GM23248 (cell line): ENCODE measurements at regions not wholly inside any gene's neighbourhood (a gene's known extent, or its start where the extent isn't known, plus 50 kb on each side); places are given as distances from the start of the nearest gene placed in this dataset.

ENCODE experiments used
- DNase-seq: peaks from one replicate; pipeline ENCODE4 v3.0.0-alpha.2; 2015
- H2AFZ ChIP-seq: fragments of 200-600 bp; sonication (generic); 2 replicates; pipeline ENCODE4 v1.6.1; 2016; ENCODE audit warnings: antibody characterized with exemption
- H3F3A ChIP-seq: fragments of 200-600 bp; sonication (generic); 2 replicates; pipeline ENCODE4 v1.6.1; 2016; ENCODE audit warnings: mild to moderate bottlenecking, antibody characterized with exemption, mixed run types; ENCODE audit not compliant: insufficient read depth
- H3K27ac ChIP-seq: fragments of 200-600 bp; sonication (generic); 2 replicates; pipeline ENCODE4 v1.5.1; 2016; ENCODE audit warnings: mild to moderate bottlenecking
- H3K27me3 ChIP-seq: fragments of 200-600 bp; sonication (generic); replicated peaks from 2 replicates; pipeline ENCODE4 v1.6.1; 2016; ENCODE audit warnings: mild to moderate bottlenecking; ENCODE audit not compliant: insufficient read depth
- H3K36me3 ChIP-seq: fragments of 200-600 bp; sonication (generic); 2 replicates; pipeline ENCODE4 v1.6.1; 2016; ENCODE audit warnings: low read depth, mild to moderate bottlenecking
- H3K4me1 ChIP-seq: fragments of 200-600 bp; sonication (generic); 2 replicates; pipeline ENCODE4 v1.6.1; 2016; ENCODE audit warnings: mild to moderate bottlenecking; ENCODE audit not compliant: insufficient read depth
- H3K4me2 ChIP-seq: fragments of 200-600 bp; sonication (generic); one replicate; pipeline ENCODE4 v1.6.1; 2016; ENCODE audit warnings: mild to moderate bottlenecking; ENCODE audit not compliant: unreplicated experiment
- H3K4me3 ChIP-seq: fragments of 200-600 bp; sonication (generic); 2 replicates; pipeline ENCODE4 v1.5.1; 2016; ENCODE audit warnings: mild to moderate bottlenecking
- H3K79me2 ChIP-seq: fragments of 200-600 bp; sonication (generic); 2 replicates; pipeline ENCODE4 v1.6.1; 2016; ENCODE audit warnings: mild to moderate bottlenecking; ENCODE audit not compliant: insufficient read depth
- H3K9ac ChIP-seq: fragments of 200-600 bp; sonication (generic); 2 replicates; pipeline ENCODE4 v1.6.1; 2016; ENCODE audit warnings: mild to moderate bottlenecking
- H3K9me2 ChIP-seq: fragments of 200-600 bp; sonication (generic); 2 replicates; pipeline ENCODE4 v1.6.1; 2016; ENCODE audit warnings: mixed run types, mild to moderate bottlenecking, moderate library complexity; ENCODE audit not compliant: insufficient read depth
- H3K9me3 ChIP-seq: fragments of 200-600 bp; sonication (generic); one replicate; pipeline ENCODE4 v1.6.1; 2017; ENCODE audit warnings: low read depth
- H4K20me1 ChIP-seq: fragments of 200-600 bp; sonication (generic); 2 replicates; pipeline ENCODE4 v1.6.0; 2016; ENCODE audit not compliant: insufficient read depth
- EZH2 ChIP-seq: fragments of 200-600 bp; sonication (generic); IDR thresholded peaks from 2 replicates; pipeline ENCODE4 v1.6.1; 2018; ENCODE audit warnings: antibody characterized with exemption, mild to moderate bottlenecking; ENCODE audit not compliant: insufficient read depth, poor library complexity, severe bottlenecking
- EZH2phosphoT487 ChIP-seq: fragments of 200-600 bp; sonication (generic); IDR thresholded peaks from 2 replicates; pipeline ENCODE4 v1.6.1; 2018; ENCODE audit warnings: antibody characterized with exemption, moderate library complexity, mild to moderate bottlenecking, low read depth; ENCODE audit not compliant: insufficient read depth
- WGBS, 2 experiments: methylation state at CpG; one replicate each; pipeline ENCODE4 v1.1.6; 2015 to 2017; ENCODE audit warnings: low lambda C conversion rate in 2 of 2, low coverage in 1 of 2; ENCODE audit errors: missing lambda C conversion rate in 2 of 2; 5-methylcytosine and 5-hydroxymethylcytosine counted together
- in situ Hi-C: fragments of 300-500 bp; cut with MboI; formaldehyde crosslinking; loops from 2 replicates; pipeline ENCODE4 v1.15.0; 2020

GRCh38 chr7:113649556-113649955 lies 269.3 kb downstream of the PPP1R3A start:
- H3K4me2 ChIP-seq = no peak overlapping the region
- TF ChIP-seq EZH2phosphoT487 = no peak
- TF ChIP-seq EZH2 = no peak
- H3K9me2 ChIP-seq = no peaks in the 10 kb centered on the region
- in situ Hi-C loops = no loop called here
- H3K4me1 ChIP-seq = no peaks in the 10 kb centered on the region
- no peaks in the 10 kb centered on the region for H3K9me3 ChIP-seq
- no peaks in the 10 kb centered on the region for H3F3A ChIP-seq
- H3K9ac ChIP-seq = no peak overlapping the region
- DNase-seq = no peak
- H2AFZ ChIP-seq = no peak overlapping the region
- no peaks in the 10 kb centered on the region for H3K79me2 ChIP-seq
- no peaks in the 10 kb centered on the region for H4K20me1 ChIP-seq
- H3K36me3 ChIP-seq = no peaks in the 10 kb centered on the region
- 0 to 2% methylated on average over 1 of the region's 1 CpG for WGBS, 2 experiments
- H3K27ac ChIP-seq = no peak overlapping the region
- no peaks in the 10 kb centered on the region for H3K27me3 ChIP-seq
- H3K4me3 ChIP-seq = no peak overlapping the region

DNA sequence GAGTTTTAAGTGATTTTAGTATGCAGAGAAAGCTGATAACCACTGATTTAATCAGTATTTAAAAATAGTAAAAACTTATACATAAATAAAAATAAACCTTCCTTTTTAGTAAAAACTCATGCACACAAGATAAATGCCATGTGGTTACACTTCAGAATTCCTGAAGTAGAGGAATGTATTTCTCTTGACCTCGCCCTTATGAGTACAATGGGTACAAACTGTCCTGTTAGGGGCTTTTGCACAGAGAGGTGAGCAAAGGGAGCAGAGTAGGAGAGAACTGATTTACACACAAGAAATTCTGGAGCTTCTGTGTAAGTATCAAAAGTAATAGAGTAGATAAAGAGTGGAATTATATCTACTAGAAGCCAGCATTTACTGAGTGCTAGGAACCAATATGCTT lies 279.6 kb downstream of the PPP1R3A start:
- in situ Hi-C loops = no loop called here
- Histone ChIP-seq H3K9me3 (no peaks in the 10 kb centered on the region), H3K27ac (no peak overlapping the region), H2AFZ (no peak overlapping the region), H3F3A (no peaks in the 10 kb centered on the region), H4K20me1 (no peaks in the 10 kb centered on the region), H3K4me1 (no peaks in the 10 kb centered on the region), H3K9ac (no peak overlapping the region), H3K9me2 (no peaks in the 10 kb centered on the region), H3K79me2 (no peaks in the 10 kb centered on the region), H3K4me3 (no peak overlapping the region), H3K36me3 (no peaks in the 10 kb centered on the region), H3K27me3 (no peaks in the 10 kb centered on the region), H3K4me2 (no peak overlapping the region)
- DNase-seq = no peak
- 0 to 10% methylated on average over 1 of the region's 1 CpG for WGBS, 2 experiments
- TF ChIP-seq EZH2 (no peak), EZH2phosphoT487 (no peak)

DNA sequence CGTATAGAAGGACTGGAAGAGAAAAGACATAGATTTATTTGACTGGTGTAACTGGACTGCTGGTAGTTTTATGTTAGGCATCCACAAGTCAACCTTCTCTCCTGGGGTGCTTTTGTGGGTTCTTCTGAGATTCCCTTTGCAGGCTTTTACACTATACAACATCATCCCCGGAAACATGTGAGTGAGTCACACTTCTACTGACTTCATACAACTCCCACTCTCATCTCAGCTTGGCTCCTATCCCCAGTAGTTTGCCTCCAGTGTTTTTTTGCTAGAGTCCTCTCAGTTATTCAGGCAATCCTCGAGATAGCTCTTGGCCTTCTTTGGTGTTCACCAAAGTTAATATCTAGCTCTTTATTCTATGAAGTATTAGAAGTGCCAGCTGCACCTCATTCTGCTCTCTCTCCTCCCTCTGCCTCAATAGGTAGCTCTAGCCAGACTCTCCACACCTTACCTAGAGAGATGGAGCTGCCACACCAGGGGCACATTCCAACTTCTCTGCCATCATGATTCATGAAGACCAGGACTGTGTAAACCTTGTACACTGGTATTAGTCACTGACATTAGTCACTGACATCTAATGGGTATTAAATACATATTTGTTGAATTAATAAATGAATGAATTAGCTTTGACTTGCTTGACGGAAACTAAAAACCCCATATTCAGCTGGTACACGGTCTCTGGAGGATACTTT lies 281.9 kb downstream of the PPP1R3A start:
- Histone ChIP-seq H3K79me2 (no peaks in the 10 kb centered on the region), H3F3A (no peaks in the 10 kb centered on the region), H3K9ac (no peak overlapping the region), H3K9me2 (no peaks in the 10 kb centered on the region), H3K4me2 (no peak overlapping the region), H3K27ac (no peak overlapping the region), H3K27me3 (no peaks in the 10 kb centered on the region), H3K4me1 (no peaks in the 10 kb centered on the region), H3K36me3 (no peaks in the 10 kb centered on the region), H3K4me3 (no peak overlapping the region), H4K20me1 (no peaks in the 10 kb centered on the region), H2AFZ (no peak overlapping the region), H3K9me3 (no peaks in the 10 kb centered on the region)
- in situ Hi-C loops = no loop called here
- WGBS, 2 experiments = 17 to 20% methylated on average over 5 of the region's 5 CpGs
- TF ChIP-seq EZH2phosphoT487 (no peak), EZH2 (no peak)
- DNase-seq = peak; percentile 18

- Histone ChIP-seq H3K27me3 (no peaks in the 10 kb centered on the region), H3K9me2 (no peaks in the 10 kb centered on the region), H2AFZ (no peak overlapping the region), H3K9ac (no peak overlapping the region), H3K4me2 (no peak overlapping the region), H3K4me3 (no peak overlapping the region), H3K79me2 (no peaks in the 10 kb centered on the region), H3K4me1 (no peaks in the 10 kb centered on the region), H3K36me3 (no peaks in the 10 kb centered on the region), H3K27ac (no peak overlapping the region), H4K20me1 (no peaks in the 10 kb centered on the region), H3F3A (no peaks in the 10 kb centered on the region), H3K9me3 (no peaks in the 10 kb centered on the region)
- DNase-seq = no peak
- in situ Hi-C loops = no loop called here
- TF ChIP-seq EZH2 = no peak
- no peak for TF ChIP-seq EZH2phosphoT487
These were observed 283.3 kb downstream of the PPP1R3A start for GRCh38 chr7:113635492-113635891.

- H3K9me2 ChIP-seq = no peaks in the 10 kb centered on the region
- no peak overlapping the region for H3K27ac ChIP-seq
- in situ Hi-C loops = no loop called here
- no peaks in the 10 kb centered on the region for H3K4me1 ChIP-seq
- H3K36me3 ChIP-seq = no peaks in the 10 kb centered on the region
- no peak overlapping the region for H3K4me3 ChIP-seq
- H3K27me3 ChIP-seq = no peaks in the 10 kb centered on the region
- no peak overlapping the region for H3K4me2 ChIP-seq
- no peaks in the 10 kb centered on the region for H3K79me2 ChIP-seq
- no peak for TF ChIP-seq EZH2phosphoT487
- no peak for TF ChIP-seq EZH2
- no peaks in the 10 kb centered on the region for H3K9me3 ChIP-seq
- no peak overlapping the region for H3K9ac ChIP-seq
- no peak overlapping the region for H2AFZ ChIP-seq
- H3F3A ChIP-seq = no peaks in the 10 kb centered on the region
- WGBS, 2 experiments = 32 to 35% methylated on average over 3 of the region's 3 CpGs
- no peak for DNase-seq
- no peaks in the 10 kb centered on the region for H4K20me1 ChIP-seq
These were observed 285.7 kb downstream of the PPP1R3A start for GRCh38 chr7:113633073-113633472.
